ENCODE measurements at regions not wholly inside any gene's neighbourhood (a gene's known extent, or its start where the extent isn't known, plus 50 kb on each side); places are given as distances from the start of the nearest gene placed in this dataset.
"Not testable (repeated sequence)": the region's sequence is repeated elsewhere in the genome, so short reads cannot be mapped to it uniquely, and the experiment has no call there.

DNA sequence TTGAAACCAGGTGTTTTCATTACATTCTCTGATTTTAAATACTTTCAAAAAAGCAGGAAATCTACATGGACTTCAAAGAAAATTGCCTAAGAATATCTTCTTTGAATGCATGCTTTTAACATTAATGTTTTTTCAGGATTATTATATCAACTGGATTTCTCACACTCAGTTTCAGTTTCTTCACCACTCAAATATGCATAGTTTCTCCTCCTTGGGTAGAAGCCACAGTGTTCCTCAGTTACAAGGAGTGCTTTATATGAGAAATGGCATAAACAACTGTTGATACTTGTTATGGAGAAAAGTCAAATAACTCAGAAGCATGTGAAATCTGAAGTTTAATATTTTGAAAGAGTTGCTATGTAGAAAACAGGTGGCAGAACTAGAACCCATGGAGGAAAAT is 196.9 kb downstream of the DMRTA1 start:
- Histone ChIP-seq H3K4me3 (ENCODE audit: low read depth in 1 of 2, low read length in 2 of 2) (no peak overlapping the region), H3K9me3 (ENCODE audit: control insufficient read depth in 1 of 2, low read length in 2 of 2) (peaks cover 0 to 2% of the 10 kb centered on the region in 2 donors), H3K9ac (ENCODE audit: low read depth in 1 of 2, low read length in 2 of 2) (no peak overlapping the region), H3K36me3 (ENCODE audit: control insufficient read depth in 1 of 2, insufficient read depth in 2 of 2, low read length in 2 of 2) (no peaks in the 10 kb centered on the region), H3K4me1 (ENCODE audit: control insufficient read depth in 1 of 2, insufficient read depth in 2 of 2, low read length in 2 of 2) (no peaks in the 10 kb centered on the region), H3K27me3 (ENCODE audit: control insufficient read depth in 1 of 2, insufficient read depth in 2 of 2, low read length in 2 of 2) (no peaks in the 10 kb centered on the region), H3K27ac (ENCODE audit: low read depth, low read length) (no peak overlapping the region)

DNA sequence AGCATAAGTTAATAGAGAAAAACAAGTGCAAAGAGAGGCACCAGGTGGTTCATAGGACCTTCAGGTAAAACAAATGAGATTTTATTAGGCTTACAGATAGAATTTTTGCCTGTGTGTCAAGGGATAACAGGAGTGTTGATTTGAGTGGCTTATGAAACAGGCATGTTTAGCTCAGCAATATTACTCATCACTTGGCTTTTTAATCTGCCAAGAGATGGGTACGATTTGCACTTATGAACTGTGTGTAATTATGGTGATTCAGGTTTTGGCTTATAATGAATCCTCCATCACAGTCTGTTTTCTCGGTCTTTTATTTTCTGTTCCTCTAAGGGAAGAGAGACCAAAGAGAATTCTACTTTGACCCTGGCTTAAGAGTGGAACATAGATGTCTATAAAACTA is 199.3 kb downstream of the DMRTA1 start:
- no peaks in the 10 kb centered on the region for H3K27me3 ChIP-seq (ENCODE audit: control insufficient read depth in 1 of 2, insufficient read depth in 2 of 2, low read length in 2 of 2)
- H3K9me3 ChIP-seq (ENCODE audit: control insufficient read depth in 1 of 2, low read length in 2 of 2) = peaks cover 0 to 2% of the 10 kb centered on the region in 2 donors
- H3K27ac ChIP-seq (ENCODE audit: low read depth, low read length) = no peak overlapping the region
- H3K4me1 ChIP-seq (ENCODE audit: control insufficient read depth in 1 of 2, insufficient read depth in 2 of 2, low read length in 2 of 2) = no peaks in the 10 kb centered on the region
- no peaks in the 10 kb centered on the region for H3K36me3 ChIP-seq (ENCODE audit: control insufficient read depth in 1 of 2, insufficient read depth in 2 of 2, low read length in 2 of 2)
- H3K9ac ChIP-seq (ENCODE audit: low read depth in 1 of 2, low read length in 2 of 2) = no peak overlapping the region
- no peak overlapping the region for H3K4me3 ChIP-seq (ENCODE audit: low read depth in 1 of 2, low read length in 2 of 2)

DNA sequence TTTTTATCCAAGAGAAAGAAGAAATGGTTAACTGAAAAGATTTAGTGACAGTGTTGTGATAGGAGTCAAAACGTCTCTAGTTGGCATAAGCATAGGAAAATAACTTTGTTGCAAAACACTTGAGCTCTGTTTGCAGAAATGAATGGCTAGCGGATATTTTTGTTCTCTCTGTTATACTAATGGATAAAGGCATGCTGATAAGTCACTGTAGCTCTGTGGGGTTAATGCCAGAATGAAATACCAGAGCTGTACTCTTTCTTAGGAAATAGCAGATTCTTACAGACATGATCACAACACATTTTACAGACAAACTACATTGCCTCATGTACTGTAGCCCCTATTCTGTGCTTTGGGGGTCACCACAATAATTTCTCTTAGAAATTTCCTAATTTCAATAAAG is 202.8 kb downstream of the DMRTA1 start:
- H3K4me3 ChIP-seq (ENCODE audit: low read depth in 1 of 2, low read length in 2 of 2) = no peak overlapping the region
- no peak overlapping the region for H3K9ac ChIP-seq (ENCODE audit: low read depth in 1 of 2, low read length in 2 of 2)
- H3K4me1 ChIP-seq (ENCODE audit: control insufficient read depth in 1 of 2, insufficient read depth in 2 of 2, low read length in 2 of 2) = no peaks in the 10 kb centered on the region
- no peak overlapping the region for H3K27ac ChIP-seq (ENCODE audit: low read depth, low read length)
- no peaks in the 10 kb centered on the region for H3K36me3 ChIP-seq (ENCODE audit: control insufficient read depth in 1 of 2, insufficient read depth in 2 of 2, low read length in 2 of 2)
- peaks cover 0 to 2% of the 10 kb centered on the region in 2 donors for H3K9me3 ChIP-seq (ENCODE audit: control insufficient read depth in 1 of 2, low read length in 2 of 2)
- H3K27me3 ChIP-seq (ENCODE audit: control insufficient read depth in 1 of 2, insufficient read depth in 2 of 2, low read length in 2 of 2) = no peaks in the 10 kb centered on the region

DNA sequence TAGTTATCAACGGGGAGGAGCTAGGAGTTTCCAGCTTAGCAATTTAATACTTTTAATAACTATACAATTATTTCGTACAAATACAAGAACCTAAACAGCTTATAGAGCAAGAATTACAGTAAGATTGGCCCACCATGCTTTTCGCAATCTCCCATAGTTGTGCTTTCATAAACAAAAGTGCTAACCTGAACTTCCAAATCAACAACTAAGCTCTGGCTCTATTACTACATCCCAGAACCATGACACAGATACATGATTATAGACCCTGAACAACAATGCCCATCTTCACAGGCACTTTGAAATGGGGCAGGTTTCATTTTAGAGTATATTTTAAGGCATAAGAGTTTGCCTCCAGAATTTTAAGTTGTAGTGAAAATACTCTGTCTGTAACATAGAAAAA is 203.5 kb downstream of the DMRTA1 start:
- Histone ChIP-seq H3K27ac (ENCODE audit: low read depth, low read length) (no peak overlapping the region), H3K4me3 (ENCODE audit: low read depth in 1 of 2, low read length in 2 of 2) (no peak overlapping the region), H3K9ac (ENCODE audit: low read depth in 1 of 2, low read length in 2 of 2) (no peak overlapping the region)

DNA sequence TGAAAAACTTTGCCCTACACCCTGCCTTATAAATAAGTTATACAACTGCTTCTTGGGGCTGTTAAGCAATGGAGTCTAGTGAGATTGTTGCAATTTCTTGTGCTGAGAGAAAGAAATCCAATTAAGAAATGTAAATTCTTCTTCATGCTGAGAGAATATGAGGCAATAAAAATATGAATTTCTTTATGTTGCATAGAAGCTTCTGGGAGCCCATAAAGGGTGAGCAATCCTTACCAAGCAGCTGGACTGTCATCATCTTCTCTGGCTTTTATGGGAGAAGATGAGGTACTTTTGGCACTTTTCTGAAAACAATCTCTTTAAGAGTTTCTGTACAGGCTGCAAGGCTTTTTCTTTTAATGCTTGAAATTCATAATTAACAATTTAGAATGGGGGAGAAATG is 204.3 kb downstream of the DMRTA1 start:
- H3K4me3 ChIP-seq (ENCODE audit: low read depth in 1 of 2, low read length in 2 of 2) = no peak overlapping the region
- H3K36me3 ChIP-seq (ENCODE audit: control insufficient read depth in 1 of 2, insufficient read depth in 2 of 2, low read length in 2 of 2) = no peaks in the 10 kb centered on the region
- H3K9me3 ChIP-seq (ENCODE audit: control insufficient read depth in 1 of 2, low read length in 2 of 2) = peaks cover 0 to 2% of the 10 kb centered on the region in 2 donors
- no peaks in the 10 kb centered on the region for H3K4me1 ChIP-seq (ENCODE audit: control insufficient read depth in 1 of 2, insufficient read depth in 2 of 2, low read length in 2 of 2)
- H3K9ac ChIP-seq (ENCODE audit: low read depth in 1 of 2, low read length in 2 of 2) = no peak overlapping the region
- H3K27me3 ChIP-seq (ENCODE audit: control insufficient read depth in 1 of 2, insufficient read depth in 2 of 2, low read length in 2 of 2) = no peaks in the 10 kb centered on the region
- no peak overlapping the region for H3K27ac ChIP-seq (ENCODE audit: low read depth, low read length)

More for the DNA sequence above, 203.5 kb downstream of the DMRTA1 start:
- H3K27me3 ChIP-seq (ENCODE audit: control insufficient read depth in 1 of 2, insufficient read depth in 2 of 2, low read length in 2 of 2) = no peaks in the 10 kb centered on the region
- no peaks in the 10 kb centered on the region for H3K36me3 ChIP-seq (ENCODE audit: control insufficient read depth in 1 of 2, insufficient read depth in 2 of 2, low read length in 2 of 2)
- peaks cover 0 to 2% of the 10 kb centered on the region in 2 donors for H3K9me3 ChIP-seq (ENCODE audit: control insufficient read depth in 1 of 2, low read length in 2 of 2)
- H3K4me1 ChIP-seq (ENCODE audit: control insufficient read depth in 1 of 2, insufficient read depth in 2 of 2, low read length in 2 of 2) = no peaks in the 10 kb centered on the region

DNA sequence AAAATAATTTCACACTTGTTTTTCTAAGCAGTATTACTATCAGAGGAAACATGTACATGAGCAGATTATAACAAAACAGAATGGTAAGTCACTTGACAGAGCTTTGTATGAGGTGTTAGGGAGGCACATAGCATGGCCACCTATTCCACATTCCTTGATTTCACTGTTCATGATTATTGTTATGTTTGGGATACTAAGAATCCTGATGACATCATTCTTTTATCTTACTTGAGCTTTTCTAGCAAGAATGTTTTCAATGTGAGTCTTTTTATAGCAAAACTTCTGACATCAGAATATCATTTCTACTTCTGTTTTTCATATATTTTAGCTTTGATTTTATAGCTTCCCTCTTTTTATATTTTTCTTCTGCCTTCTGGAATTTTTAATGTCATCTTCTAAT is 208.2 kb downstream of the DMRTA1 start:
- no peak overlapping the region for H3K9ac ChIP-seq (ENCODE audit: low read depth in 1 of 2, low read length in 2 of 2)
- H3K36me3 ChIP-seq (ENCODE audit: control insufficient read depth in 1 of 2, insufficient read depth in 2 of 2, low read length in 2 of 2) = no peaks in the 10 kb centered on the region

DNA sequence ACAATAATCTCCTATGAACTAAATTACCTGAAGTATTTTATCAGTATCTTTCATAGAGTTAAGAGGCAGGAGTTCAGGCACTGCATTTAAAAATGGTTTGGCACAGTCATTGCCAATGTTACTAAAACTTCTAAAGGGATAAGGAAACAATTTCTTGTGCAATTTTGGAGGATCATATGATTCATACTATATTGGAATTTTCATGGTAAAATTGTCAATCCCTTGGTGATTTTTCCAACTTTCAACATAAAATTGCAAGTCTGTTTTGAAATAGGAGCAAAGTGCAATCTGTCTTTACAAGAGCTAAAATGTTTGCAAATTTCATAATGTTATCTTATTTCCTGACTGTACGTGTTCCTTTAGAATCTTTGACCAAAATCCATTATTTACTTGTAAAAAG is 211.1 kb downstream of the DMRTA1 start:
- H3K9me3 ChIP-seq (ENCODE audit: control insufficient read depth in 1 of 2, low read length in 2 of 2) = no peaks in the 10 kb centered on the region
- H3K4me1 ChIP-seq (ENCODE audit: control insufficient read depth in 1 of 2, insufficient read depth in 2 of 2, low read length in 2 of 2) = no peaks in the 10 kb centered on the region
- no peak overlapping the region for H3K4me3 ChIP-seq (ENCODE audit: low read depth in 1 of 2, low read length in 2 of 2)
- no peaks in the 10 kb centered on the region for H3K27me3 ChIP-seq (ENCODE audit: control insufficient read depth in 1 of 2, insufficient read depth in 2 of 2, low read length in 2 of 2)
- H3K36me3 ChIP-seq (ENCODE audit: control insufficient read depth in 1 of 2, insufficient read depth in 2 of 2, low read length in 2 of 2) = no peaks in the 10 kb centered on the region
- H3K27ac ChIP-seq (ENCODE audit: low read depth, low read length) = no peak overlapping the region
- no peak overlapping the region for H3K9ac ChIP-seq (ENCODE audit: low read depth in 1 of 2, low read length in 2 of 2)

More for the DNA sequence above, 208.2 kb downstream of the DMRTA1 start:
- Histone ChIP-seq H3K27me3 (ENCODE audit: control insufficient read depth in 1 of 2, insufficient read depth in 2 of 2, low read length in 2 of 2) (no peaks in the 10 kb centered on the region), H3K4me3 (ENCODE audit: low read depth in 1 of 2, low read length in 2 of 2) (no peak overlapping the region), H3K4me1 (ENCODE audit: control insufficient read depth in 1 of 2, insufficient read depth in 2 of 2, low read length in 2 of 2) (no peaks in the 10 kb centered on the region), H3K9me3 (ENCODE audit: control insufficient read depth in 1 of 2, low read length in 2 of 2) (no peaks in the 10 kb centered on the region), H3K27ac (ENCODE audit: low read depth, low read length) (no peak overlapping the region)

DNA sequence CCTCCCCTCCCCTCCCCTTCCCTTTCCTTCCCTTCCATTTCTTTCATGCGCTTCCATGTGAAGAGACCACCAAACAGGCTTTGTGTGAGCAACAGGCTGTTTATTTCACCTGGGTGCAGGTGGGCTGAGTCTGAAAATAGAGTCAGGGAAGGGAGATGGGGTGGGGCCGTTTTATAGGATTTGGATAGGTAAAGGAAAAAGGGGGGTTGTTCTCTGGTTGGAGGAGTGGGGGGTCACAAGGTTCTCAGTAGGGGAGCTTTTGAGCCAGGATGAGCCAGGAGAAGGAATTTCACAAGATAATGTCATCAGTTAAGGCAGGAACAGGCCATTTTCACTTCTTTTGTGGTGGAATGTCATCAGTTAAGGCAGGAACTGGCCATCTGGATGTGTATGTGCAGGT is 211.9 kb downstream of the DMRTA1 start:
- H3K27me3 ChIP-seq (ENCODE audit: control insufficient read depth in 1 of 2, insufficient read depth in 2 of 2, low read length in 2 of 2); H3K4me1 ChIP-seq (ENCODE audit: control insufficient read depth in 1 of 2, insufficient read depth in 2 of 2, low read length in 2 of 2); H3K4me3 ChIP-seq (ENCODE audit: low read depth in 1 of 2, low read length in 2 of 2); H3K9me3 ChIP-seq (ENCODE audit: control insufficient read depth in 1 of 2, low read length in 2 of 2); H3K27ac ChIP-seq (ENCODE audit: low read depth, low read length); H3K36me3 ChIP-seq (ENCODE audit: control insufficient read depth in 1 of 2, insufficient read depth in 2 of 2, low read length in 2 of 2); H3K9ac ChIP-seq (ENCODE audit: low read depth in 1 of 2, low read length in 2 of 2): not testable (repeated sequence)

DNA sequence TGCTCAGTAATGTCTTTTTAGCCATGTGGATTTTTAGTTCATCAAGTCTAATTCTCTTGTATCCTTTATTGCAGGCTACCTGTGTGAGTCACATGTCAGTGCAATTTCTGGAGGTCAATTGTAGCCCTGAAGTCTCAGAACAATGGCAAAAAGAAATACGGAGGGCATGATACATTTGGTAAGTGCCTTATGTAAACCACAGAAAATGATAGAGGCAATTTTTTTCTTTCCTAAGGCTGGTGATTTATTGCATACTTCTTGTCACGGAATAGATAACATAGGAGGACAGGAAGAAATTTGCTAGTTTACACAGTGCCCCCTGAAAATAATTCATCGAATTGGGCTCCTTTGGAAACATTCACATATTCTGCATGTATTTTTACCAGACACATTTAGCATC is 235.9 kb downstream of the DMRTA1 start:
- H3K9me3 ChIP-seq (ENCODE audit: control insufficient read depth in 1 of 2, low read length in 2 of 2) = no peaks in the 10 kb centered on the region
- H3K36me3 ChIP-seq (ENCODE audit: control insufficient read depth in 1 of 2, insufficient read depth in 2 of 2, low read length in 2 of 2) = no peaks in the 10 kb centered on the region
- H3K27me3 ChIP-seq (ENCODE audit: control insufficient read depth in 1 of 2, insufficient read depth in 2 of 2, low read length in 2 of 2) = no peaks in the 10 kb centered on the region
- no peaks in the 10 kb centered on the region for H3K4me1 ChIP-seq (ENCODE audit: control insufficient read depth in 1 of 2, insufficient read depth in 2 of 2, low read length in 2 of 2)
- H3K4me3 ChIP-seq (ENCODE audit: low read depth in 1 of 2, low read length in 2 of 2) = no peak overlapping the region
- no peak overlapping the region for H3K27ac ChIP-seq (ENCODE audit: low read depth, low read length)
- H3K9ac ChIP-seq (ENCODE audit: low read depth in 1 of 2, low read length in 2 of 2) = no peak overlapping the region

DNA sequence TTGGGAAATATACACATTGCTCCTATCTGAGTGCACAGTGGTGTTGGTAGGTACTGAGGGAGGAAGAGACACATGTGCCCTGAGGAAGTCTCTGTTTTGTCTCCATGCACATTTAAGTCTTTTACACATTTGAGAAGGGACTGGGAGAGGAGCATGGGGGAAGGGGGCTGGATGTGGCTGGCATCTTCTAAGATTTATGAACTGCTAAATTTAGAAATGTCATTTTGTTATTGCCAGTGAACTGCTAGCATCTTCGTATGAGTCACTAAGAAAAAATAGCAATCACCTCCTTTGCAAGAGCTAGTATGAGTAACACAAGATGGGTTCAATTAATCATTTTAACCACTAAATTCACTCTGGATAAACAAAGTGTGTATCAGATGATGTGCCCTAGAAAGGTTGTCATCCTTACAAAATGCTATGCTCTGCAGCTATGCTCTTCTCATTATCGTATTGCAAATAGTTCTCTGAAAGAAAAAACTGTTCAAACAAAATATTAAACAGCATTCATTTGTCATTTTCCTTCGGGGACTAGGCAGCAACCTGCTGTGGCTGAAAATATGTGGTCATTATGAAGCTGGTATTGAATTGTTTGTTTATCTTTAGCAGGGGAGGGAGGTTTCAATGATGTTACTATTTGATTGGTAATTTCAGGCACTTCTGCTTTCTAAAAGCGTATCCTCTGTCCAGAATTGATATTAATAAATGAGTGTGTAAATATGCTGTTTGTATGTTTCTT is 236.5 kb downstream of the DMRTA1 start:
- no peaks in the 10 kb centered on the region for H3K27me3 ChIP-seq (ENCODE audit: control insufficient read depth in 1 of 2, insufficient read depth in 2 of 2, low read length in 2 of 2)
- no peaks in the 10 kb centered on the region for H3K36me3 ChIP-seq (ENCODE audit: control insufficient read depth in 1 of 2, insufficient read depth in 2 of 2, low read length in 2 of 2)
- no peak overlapping the region for H3K27ac ChIP-seq (ENCODE audit: low read depth, low read length)
- no peak overlapping the region for H3K4me3 ChIP-seq (ENCODE audit: low read depth in 1 of 2, low read length in 2 of 2)
- H3K9me3 ChIP-seq (ENCODE audit: control insufficient read depth in 1 of 2, low read length in 2 of 2) = no peaks in the 10 kb centered on the region
- H3K9ac ChIP-seq (ENCODE audit: low read depth in 1 of 2, low read length in 2 of 2) = no peak overlapping the region
- H3K4me1 ChIP-seq (ENCODE audit: control insufficient read depth in 1 of 2, insufficient read depth in 2 of 2, low read length in 2 of 2) = no peaks in the 10 kb centered on the region

DNA sequence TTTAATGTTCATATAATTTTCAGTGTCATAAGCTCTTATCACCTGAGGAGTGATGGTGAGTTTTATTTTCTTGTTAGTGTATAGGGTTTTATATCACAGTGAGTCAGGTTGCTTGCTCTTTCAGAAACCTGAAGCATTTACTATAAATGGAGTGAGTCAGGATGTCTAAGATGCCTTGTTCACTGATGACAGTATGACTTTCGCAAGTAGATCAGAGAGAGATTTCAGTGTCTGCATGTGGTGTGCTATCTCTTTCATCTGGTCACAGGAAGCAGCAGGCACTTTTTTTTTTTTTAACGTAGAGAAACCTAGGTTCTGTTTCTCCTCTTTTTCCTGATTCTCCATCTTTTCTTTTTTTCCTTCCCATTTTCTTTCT is 237.1 kb downstream of the DMRTA1 start:
- no peak overlapping the region for H3K27ac ChIP-seq (ENCODE audit: low read depth, low read length)
- H3K9me3 ChIP-seq (ENCODE audit: control insufficient read depth in 1 of 2, low read length in 2 of 2) = no peaks in the 10 kb centered on the region
- no peak overlapping the region for H3K4me3 ChIP-seq (ENCODE audit: low read depth in 1 of 2, low read length in 2 of 2)
- H3K4me1 ChIP-seq (ENCODE audit: control insufficient read depth in 1 of 2, insufficient read depth in 2 of 2, low read length in 2 of 2) = no peaks in the 10 kb centered on the region
- no peaks in the 10 kb centered on the region for H3K27me3 ChIP-seq (ENCODE audit: control insufficient read depth in 1 of 2, insufficient read depth in 2 of 2, low read length in 2 of 2)
- no peaks in the 10 kb centered on the region for H3K36me3 ChIP-seq (ENCODE audit: control insufficient read depth in 1 of 2, insufficient read depth in 2 of 2, low read length in 2 of 2)
- H3K9ac ChIP-seq (ENCODE audit: low read depth in 1 of 2, low read length in 2 of 2) = no peak overlapping the region
